ENCODE measurements at regions not wholly inside any gene's neighbourhood (a gene's known extent, or its start where the extent isn't known, plus 50 kb on each side); places are given as distances from the start of the nearest gene placed in this dataset.
"Not testable (repeated sequence)": the region's sequence is repeated elsewhere in the genome, so short reads cannot be mapped to it uniquely, and the experiment has no call there.

- DNase-seq (no peak), ATAC-seq (no peak)
- Histone ChIP-seq H3K4me3 (no peak overlapping the region), H3K9me3 (peaks cover 0 to 46% (median 20%) of the 10 kb centered on the region in 11 donors), H3K36me3 (no peaks in the 10 kb centered on the region), H3K4me1 (no peaks in the 10 kb centered on the region), H3K27ac (no peak overlapping the region), H3K27me3 (no peaks in the 10 kb centered on the region)
- intact Hi-C loops (cut with DNase I): no loop called here
- TF ChIP-seq CTCF (IDR thresholded peaks at IDR 0.05): no peak
Observed at GRCh38 chr2:186159101-186159500, 327.0 kb upstream of the ZC3H15 start.

DNA sequence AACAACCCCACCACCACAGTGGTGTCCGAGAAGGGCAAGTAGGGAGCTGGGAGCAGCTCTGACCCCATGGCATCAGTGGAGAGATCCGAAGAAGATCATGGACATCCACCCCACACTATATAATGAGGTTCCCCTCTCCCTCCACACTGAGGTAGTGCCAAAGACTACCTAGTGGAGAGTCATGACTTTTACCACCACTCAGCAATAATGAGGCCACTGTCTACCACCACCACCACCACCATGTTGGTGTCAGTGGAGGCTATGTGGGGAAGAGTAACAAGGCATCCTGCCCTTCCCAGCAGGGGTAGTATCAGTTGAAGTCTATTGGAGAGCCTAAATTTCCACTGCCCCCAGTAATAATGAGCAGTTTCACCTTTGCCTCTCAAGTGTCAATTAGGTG, 321.7 kb upstream of the ZC3H15 start:
- Histone ChIP-seq H3K36me3 (no peaks in the 10 kb centered on the region), H3K9me3 (peaks cover 0 to 14% (median under 1%) of the 10 kb centered on the region in 11 donors), H3K27me3 (no peaks in the 10 kb centered on the region), H3K4me3 (no peak overlapping the region), H3K4me1 (no peaks in the 10 kb centered on the region), H3K27ac (no peak overlapping the region)
- WGBS, 2 donors: 94 to 100% methylated on average over 2 of the region's 2 CpGs
- no peak for ATAC-seq
- intact Hi-C loops (cut with DNase I): no loop called here
- TF ChIP-seq CTCF (IDR thresholded peaks at IDR 0.05): no peak
- DNase-seq: no peak

DNA sequence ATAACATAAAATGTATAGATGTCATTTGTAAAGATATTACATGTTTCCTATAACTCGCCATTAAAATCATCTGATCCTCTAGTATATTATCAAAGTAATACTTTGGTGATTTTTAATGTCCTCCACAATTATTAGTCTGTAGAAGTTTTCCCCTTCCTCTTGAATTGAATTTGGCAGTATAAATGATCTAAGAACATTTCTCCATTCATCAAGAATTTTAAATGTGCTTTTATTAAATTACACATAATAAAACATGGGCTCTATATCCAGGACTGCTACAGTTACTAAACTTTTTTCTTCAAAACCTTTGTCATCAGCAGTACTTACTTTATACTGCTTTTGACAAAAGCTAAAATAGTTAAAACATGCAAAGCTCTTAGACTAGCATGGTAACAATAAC, 315.4 kb upstream of the ZC3H15 start:
- H3K27me3 ChIP-seq: no peaks in the 10 kb centered on the region
- no peaks in the 10 kb centered on the region for H3K4me1 ChIP-seq
- intact Hi-C loops (cut with DNase I): no loop called here
- TF ChIP-seq CTCF (IDR thresholded peaks at IDR 0.05): no peak
- whole genome bisulfite sequencing, 2 donors: 93 to 95% methylated on average over 1 of the region's 1 CpG
- H3K27ac ChIP-seq: no peak overlapping the region
- no peak for DNase-seq
- no peak for ATAC-seq
- H3K9me3 ChIP-seq: peaks cover 0 to 3% (median 0%) of the 10 kb centered on the region in 11 donors
- no peaks in the 10 kb centered on the region for H3K36me3 ChIP-seq
- H3K4me3 ChIP-seq: no peak overlapping the region

- WGBS, 2 donors: 77 to 91% methylated on average over 1 of the region's 1 CpG
Observed at GRCh38 chr2:186181625-186182024, 304.4 kb upstream of the ZC3H15 start.

DNA sequence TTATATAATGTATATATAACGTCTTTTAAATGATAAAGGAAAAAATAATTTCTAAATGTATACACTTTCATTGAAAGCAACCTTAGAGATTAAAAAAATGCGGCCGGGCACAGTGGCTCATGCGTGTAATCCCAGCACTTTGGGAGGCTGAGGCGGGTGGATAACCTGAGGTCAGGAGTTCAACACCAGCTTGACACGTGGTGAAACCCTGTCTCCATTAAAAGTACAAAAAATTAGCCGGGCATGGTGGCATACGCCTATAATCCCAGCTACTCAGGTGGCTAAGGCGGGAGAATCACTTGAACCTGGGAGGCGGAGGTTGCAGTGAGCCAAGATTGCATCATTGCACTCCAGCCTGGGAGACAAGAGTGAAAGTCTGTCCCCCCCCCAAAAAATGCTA, 303.7 kb upstream of the ZC3H15 start:
- H3K4me3 ChIP-seq; H3K27ac ChIP-seq; ATAC-seq; H3K9me3 ChIP-seq; H3K4me1 ChIP-seq; H3K27me3 ChIP-seq; intact Hi-C loops (cut with DNase I); H3K36me3 ChIP-seq; DNase-seq: not testable (repeated sequence)
- WGBS, 2 donors: 87 to 90% methylated on average over 10 of the region's 10 CpGs

More at GRCh38 chr2:186181625-186182024, 304.4 kb upstream of the ZC3H15 start:
- Histone ChIP-seq H3K4me1 (no peaks in the 10 kb centered on the region), H3K36me3 (no peaks in the 10 kb centered on the region), H3K4me3 (no peak overlapping the region), H3K9me3 (peaks cover 0 to 3% (median 0%) of the 10 kb centered on the region in 11 donors), H3K27me3 (no peaks in the 10 kb centered on the region), H3K27ac (no peak overlapping the region)
- intact Hi-C loops (cut with DNase I): no loop called here
- DNase-seq (no peak), ATAC-seq (no peak)
- TF ChIP-seq CTCF (IDR thresholded peaks at IDR 0.05): no peak
